HG03064 (cell line): ENCODE measurements at regions not wholly inside any gene's neighbourhood (a gene's known extent, or its start where the extent isn't known, plus 50 kb on each side); places are given as distances from the start of the nearest gene placed in this dataset.
"Not testable (repeated sequence)": the region's sequence is repeated elsewhere in the genome, so short reads cannot be mapped to it uniquely, and the experiment has no call there.

Experiments
- ATAC-seq: cut with Tn5 transposase; IDR thresholded peaks from one replicate; pipeline ENCODE4 v1.9.1; 2021; ENCODE audit warnings: low read depth; ENCODE audit not compliant: unreplicated experiment

DNA sequence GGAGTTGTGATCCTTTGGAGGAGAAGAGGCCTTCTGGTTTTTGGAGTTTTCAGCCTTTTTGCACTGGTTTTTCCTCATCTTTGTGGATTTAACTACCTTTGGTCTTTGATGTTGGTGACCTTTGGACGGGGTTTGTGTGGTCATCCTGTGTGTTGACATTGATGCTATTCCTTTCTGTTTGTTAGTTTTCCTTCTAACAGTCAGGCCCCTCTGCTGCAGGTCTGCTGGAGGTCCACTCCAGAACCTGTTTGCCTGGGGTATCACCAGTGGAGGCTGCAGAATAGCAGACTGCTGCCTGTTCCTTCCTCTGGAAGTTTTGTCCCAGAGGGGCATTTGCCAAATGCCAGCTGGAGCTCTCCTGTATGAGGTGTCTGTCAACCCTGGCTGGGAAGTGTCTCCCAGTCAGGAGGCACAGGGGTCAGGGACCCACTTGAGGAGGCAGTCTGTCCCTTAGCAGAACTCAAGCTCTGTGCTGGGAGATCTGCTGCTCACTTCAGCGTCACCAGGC, 149.4 kb upstream of the G2E3 start:
- not testable (repeated sequence) for ATAC-seq

DNA sequence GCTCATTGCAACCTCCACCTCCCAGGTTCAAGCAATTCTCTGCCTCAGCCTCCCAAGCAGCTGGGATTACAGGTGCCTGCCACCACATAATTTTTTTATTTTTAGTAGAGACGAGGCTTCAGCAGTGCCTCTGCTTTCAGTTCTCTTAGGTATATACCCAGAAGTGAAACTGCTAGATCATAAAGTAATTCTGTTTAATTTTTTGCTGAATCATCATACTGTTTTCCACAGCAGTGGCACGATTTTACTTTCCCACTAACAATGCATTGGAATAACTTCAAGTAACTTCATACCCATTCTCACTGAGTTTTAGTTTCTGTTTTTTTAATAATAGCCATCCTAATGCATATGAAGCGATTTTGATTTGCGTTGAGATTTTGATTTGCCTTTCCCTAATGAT, 148.0 kb upstream of the G2E3 start:
- ATAC-seq = no peak

- not testable (repeated sequence) for ATAC-seq
Measured at GRCh38 chr14:30413184-30413583, 145.8 kb upstream of the G2E3 start.

DNA sequence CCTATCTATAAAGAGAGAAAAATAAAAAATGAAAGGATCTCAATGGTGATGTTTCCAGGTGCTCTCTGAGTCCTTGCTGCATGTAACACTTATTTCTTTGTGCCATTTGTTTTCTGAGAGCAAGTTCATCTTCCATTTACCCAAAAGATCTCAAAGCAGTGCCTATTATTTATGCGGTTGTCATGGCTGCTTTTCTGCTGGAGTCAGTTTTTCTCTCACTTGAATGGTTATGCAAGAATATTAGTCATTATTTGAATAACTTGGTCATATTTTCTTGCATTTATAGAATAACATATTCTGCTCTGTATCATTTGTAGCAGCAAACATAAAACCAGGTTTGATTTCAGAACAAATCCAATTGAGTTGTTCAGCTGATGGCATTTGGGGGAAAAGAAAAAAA, 141.8 kb upstream of the G2E3 start:
- no peak for ATAC-seq

DNA sequence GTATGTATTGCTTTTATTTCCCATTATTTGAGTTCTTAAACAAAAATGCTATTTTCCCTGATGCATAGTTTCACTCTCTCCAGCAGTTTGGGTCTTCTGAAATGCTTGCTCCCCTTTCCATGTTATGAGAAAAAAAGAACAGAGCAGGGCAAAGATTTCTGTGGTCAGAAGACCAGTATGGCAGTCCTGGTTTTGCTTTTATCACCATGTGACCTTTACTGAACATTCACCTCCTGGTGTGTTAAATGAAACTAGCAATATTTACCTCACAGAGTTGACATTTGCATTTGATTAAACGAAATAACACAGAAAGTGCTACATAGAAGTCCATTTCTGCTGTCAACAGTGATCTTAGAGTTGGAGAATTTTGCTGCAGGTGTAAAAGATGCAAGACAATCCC, 141.0 kb upstream of the G2E3 start:
- no peak for ATAC-seq

- ATAC-seq = no peak
Measured at GRCh38 chr14:30419037-30419436, 139.9 kb upstream of the G2E3 start.

GRCh38 chr14:30420515-30420914, 138.4 kb upstream of the G2E3 start:
- ATAC-seq = no peak

GRCh38 chr14:30426463-30426862, 132.5 kb upstream of the G2E3 start:
- no peak for ATAC-seq

DNA sequence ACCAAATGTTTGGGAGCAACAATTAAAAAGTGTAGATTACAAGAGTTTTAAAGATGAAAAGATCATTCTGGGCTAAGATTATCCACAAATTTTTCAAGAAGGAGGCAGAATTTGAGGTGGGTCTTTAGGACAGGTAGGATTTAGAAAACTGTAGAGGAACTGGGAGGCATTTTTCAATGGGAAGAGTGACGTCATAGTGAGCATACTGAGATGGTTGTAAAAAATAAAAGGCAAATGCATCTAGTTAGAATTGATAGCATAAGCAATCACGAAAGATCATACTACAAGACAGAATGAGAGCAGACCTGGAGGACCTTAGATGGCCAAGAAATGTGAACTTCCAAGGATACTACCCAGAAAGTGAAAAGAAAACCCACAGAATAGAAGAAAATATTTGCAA, 131.6 kb upstream of the G2E3 start:
- no peak for ATAC-seq

DNA sequence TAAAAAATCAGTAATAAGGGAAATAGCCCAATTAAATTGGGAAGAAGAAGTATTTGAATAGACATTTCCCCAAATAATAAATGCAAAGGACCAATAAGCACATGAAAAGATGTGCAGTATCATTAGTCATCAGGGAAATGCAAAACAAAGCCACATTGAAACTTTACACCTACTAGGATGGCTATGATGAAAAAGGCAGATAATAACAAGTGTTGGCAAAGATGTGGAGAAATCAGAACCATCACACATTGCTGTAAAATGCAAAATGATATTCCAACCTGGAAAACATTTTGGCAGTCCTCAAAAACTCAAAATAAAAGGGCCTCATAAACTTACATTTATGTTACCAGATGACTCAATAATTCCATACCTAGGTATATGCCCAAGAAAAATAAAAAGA, 131.1 kb upstream of the G2E3 start:
- ATAC-seq = no peak

- no peak for ATAC-seq
Measured at GRCh38 chr14:30431552-30431951, 127.4 kb upstream of the G2E3 start.

DNA sequence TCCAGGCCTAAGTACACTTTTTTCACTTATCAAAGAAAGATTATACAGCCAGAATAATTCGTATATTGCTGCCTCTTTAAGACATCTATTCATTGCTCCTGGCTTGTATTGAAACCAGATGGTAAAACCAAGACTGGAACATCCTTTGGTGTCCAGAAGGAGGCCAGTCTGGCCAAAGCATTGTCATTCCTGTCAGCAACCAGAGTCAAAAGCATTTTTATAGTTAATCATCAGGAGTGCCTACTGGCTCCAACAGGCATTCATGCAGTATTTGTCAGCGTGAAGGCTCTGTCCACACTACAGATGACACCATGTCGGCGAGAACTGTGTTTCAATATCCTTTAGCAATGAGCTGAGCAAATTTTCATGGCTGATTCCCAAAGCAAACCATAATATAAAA, 118.0 kb upstream of the G2E3 start:
- ATAC-seq = no peak

GRCh38 chr14:30443368-30444007, 115.5 kb upstream of the G2E3 start:
- no peak for ATAC-seq

GRCh38 chr14:30444451-30444850, 114.5 kb upstream of the G2E3 start:
- ATAC-seq = no peak

DNA sequence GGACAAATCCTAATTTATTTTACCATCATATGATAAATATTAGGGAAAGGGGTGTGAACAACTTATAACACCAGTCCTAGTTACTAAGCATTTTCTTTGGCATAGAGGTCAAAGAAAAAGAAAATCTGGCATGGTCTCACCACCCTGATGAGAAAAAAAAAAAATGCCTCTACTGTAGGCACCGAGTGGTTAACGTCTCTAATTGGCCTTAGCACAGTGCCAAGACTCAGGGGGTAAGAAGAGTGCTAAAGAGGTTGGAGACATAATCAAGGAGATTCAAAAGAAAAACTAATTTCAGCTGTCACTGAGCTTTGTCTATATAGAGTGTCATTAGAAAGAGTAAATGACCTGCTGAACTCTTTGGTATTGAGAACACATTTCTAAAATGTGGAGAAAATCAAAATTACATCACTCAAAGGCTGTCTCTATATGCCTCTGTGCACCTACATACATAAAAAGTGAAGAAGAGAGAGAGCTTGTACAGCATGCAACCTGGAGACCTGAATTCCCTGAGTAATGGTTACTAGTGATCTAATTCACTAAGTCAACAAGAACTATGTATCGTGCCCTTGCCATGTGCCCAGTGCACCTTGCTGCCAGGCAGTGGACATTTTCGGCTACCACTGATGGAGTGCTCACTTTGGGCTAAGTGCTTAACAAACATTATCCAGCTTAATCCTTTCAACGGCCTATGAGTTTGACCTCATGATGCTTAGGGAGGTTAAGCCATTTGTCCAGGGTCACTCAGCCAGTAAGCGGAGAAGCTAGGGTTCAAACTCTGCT, 113.8 kb upstream of the G2E3 start:
- ATAC-seq = no peak

GRCh38 chr14:30445852-30446251, 113.1 kb upstream of the G2E3 start:
- ATAC-seq = no peak

GRCh38 chr14:30450631-30451545, 108.1 kb upstream of the G2E3 start:
- ATAC-seq = no peak

DNA sequence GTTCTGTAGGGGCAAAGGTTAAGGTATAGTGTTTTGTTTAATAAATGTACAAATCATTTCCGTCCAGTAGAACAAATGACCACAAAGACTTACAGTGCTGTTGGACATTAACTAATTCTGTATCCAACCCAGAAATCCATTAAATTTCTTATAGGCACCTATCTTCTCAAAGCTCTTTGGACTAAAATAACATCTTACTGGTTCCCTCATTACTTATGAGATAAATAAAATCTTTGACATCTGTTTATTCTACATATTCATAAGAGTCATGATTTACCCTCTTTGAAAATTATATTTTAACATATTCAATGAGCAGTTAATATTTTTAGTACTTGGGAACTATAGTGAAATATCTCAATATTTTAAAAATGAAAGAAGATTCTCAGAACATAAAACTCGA, 102.7 kb upstream of the G2E3 start:
- ATAC-seq = no peak

- ATAC-seq = no peak
Measured at GRCh38 chr14:30462358-30462757, 96.6 kb upstream of the G2E3 start.

- ATAC-seq = no peak
Measured at GRCh38 chr14:30464481-30464880, 94.5 kb upstream of the G2E3 start.

DNA sequence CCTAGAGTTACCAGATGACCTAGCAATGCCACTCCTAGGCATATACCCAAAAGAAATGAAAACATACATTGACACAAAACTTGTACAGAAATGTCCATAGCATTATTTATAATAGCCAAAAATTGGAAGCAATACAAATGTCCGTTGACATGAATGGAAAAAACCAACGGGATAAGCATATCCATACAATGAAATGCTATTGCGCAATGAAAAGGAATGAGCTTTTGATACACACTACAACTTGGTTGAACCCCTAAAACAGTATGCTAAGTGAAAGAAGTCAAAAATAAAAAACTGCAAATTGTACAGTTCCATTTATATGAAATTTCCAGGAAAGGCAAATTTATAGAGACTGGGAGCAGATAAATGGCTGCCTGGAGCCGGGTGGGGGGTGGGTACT, 90.6 kb upstream of the G2E3 start:
- no peak for ATAC-seq
